ENCODE measurements at regions not wholly inside any gene's neighbourhood (a gene's known extent, or its start where the extent isn't known, plus 50 kb on each side); places are given as distances from the start of the nearest gene placed in this dataset.

DNA sequence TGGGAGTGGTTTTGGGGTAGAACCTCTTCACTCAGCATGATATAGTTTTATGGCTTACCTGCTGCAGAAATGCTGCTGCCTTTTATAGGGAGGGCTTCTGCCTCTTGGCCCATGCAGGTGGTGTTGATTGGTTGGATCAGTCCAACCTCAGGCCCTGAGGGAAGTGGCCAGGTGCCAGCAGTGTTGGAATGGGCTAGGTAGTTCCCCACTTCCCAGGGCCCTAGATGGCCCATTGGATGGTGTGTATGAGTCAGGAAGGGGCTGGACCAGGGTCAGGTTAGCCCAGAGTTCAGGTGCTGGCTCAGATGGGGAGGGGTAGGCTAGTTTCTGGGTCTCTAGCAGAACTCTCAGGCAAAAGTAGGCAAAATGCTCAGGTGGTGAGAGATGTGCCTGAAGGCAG, 455.5 kb downstream of the CCSER2 start:
- Mint-ChIP-seq H3K4me3 (no peak overlapping the region), H3K36me3 (ENCODE audit: low read depth) (no peaks in the 10 kb centered on the region), H3K9me3 (peaks cover 16% of the 10 kb centered on the region), H3K4me1 (no peaks in the 10 kb centered on the region), H3K27ac (no peak overlapping the region), H3K27me3 (ENCODE audit: low read depth) (peaks cover 4% of the 10 kb centered on the region)
- TF ChIP-seq, protein P1, sequence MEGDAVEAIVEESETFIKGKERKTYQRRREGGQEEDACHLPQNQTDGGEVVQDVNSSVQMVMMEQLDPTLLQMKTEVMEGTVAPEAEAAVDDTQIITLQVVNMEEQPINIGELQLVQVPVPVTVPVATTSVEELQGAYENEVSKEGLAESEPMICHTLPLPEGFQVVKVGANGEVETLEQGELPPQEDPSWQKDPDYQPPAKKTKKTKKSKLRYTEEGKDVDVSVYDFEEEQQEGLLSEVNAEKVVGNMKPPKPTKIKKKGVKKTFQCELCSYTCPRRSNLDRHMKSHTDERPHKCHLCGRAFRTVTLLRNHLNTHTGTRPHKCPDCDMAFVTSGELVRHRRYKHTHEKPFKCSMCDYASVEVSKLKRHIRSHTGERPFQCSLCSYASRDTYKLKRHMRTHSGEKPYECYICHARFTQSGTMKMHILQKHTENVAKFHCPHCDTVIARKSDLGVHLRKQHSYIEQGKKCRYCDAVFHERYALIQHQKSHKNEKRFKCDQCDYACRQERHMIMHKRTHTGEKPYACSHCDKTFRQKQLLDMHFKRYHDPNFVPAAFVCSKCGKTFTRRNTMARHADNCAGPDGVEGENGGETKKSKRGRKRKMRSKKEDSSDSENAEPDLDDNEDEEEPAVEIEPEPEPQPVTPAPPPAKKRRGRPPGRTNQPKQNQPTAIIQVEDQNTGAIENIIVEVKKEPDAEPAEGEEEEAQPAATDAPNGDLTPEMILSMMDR (IDR thresholded peaks at IDR 0.05; ENCODE audit: unreplicated experiment in 3 of 3) = no peak

- Mint-ChIP-seq H3K27ac (no peak overlapping the region), H3K4me1 (no peaks in the 10 kb centered on the region)
- TF ChIP-seq, protein P1 (IDR thresholded peaks at IDR 0.05; ENCODE audit: unreplicated experiment in 3 of 3) = no peak
Measured at GRCh38 chr10:84784749-84785148, 456.4 kb downstream of the CCSER2 start.

DNA sequence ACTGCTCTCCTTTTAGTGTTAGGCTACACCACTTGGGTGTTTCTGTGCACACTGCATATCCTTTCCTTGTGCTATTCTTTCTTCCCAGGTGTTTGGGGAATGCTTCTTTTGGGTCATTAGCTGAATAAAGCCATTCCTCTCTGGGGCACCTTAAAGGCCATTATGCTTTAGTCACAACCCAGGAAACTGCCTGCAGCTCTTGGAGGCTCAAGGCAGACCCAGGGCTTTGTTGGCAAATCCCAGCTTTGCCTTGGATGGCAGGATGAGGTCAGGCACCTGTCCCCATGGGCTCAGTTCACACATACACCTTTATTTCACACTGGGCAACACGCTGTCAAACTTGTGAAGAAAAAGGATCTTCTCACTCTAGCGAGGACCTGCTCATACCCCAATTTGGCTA, 460.6 kb downstream of the CCSER2 start:
- Mint-ChIP-seq H3K36me3 (ENCODE audit: low read depth) (no peaks in the 10 kb centered on the region), H3K9me3 (no peaks in the 10 kb centered on the region), H3K27ac (no peak overlapping the region), H3K27me3 (ENCODE audit: low read depth) (peaks cover 8% of the 10 kb centered on the region), H3K4me1 (no peaks in the 10 kb centered on the region), H3K4me3 (no peak overlapping the region)
- TF ChIP-seq, protein P1 (IDR thresholded peaks at IDR 0.05; ENCODE audit: unreplicated experiment in 3 of 3) = no peak

More at GRCh38 chr10:84784749-84785148, 456.4 kb downstream of the CCSER2 start:
- no peaks in the 10 kb centered on the region for H3K36me3 Mint-ChIP-seq (ENCODE audit: low read depth)
- H3K9me3 Mint-ChIP-seq = peaks cover 11% of the 10 kb centered on the region
- H3K4me3 Mint-ChIP-seq = no peak overlapping the region
- peaks cover 4% of the 10 kb centered on the region for H3K27me3 Mint-ChIP-seq (ENCODE audit: low read depth)

DNA sequence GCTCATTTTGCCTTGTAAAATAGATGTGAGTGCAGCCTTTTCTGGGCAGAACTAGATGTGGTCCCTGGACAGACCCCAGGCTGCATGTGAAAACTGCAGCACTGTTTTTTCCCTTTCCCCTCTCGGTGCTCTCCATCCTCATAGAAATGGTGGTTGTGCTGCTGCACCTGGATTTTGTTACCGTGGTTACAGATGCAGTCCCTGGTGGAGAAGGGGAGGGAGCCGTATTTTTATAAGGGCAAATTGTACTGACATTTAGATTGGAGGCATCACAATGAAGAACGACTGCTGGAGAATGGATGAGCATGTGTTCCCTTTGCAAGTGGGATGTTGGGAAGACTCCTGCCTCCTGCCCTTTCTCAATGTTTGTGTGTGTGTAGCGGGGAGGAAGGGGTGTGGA, 469.9 kb downstream of the CCSER2 start:
- no peak overlapping the region for H3K4me3 Mint-ChIP-seq
- H3K9me3 Mint-ChIP-seq = no peaks in the 10 kb centered on the region
- H3K27me3 Mint-ChIP-seq (ENCODE audit: low read depth) = peaks cover 18% of the 10 kb centered on the region
- H3K36me3 Mint-ChIP-seq (ENCODE audit: low read depth) = no peaks in the 10 kb centered on the region
- TF ChIP-seq, protein P1 (IDR thresholded peaks at IDR 0.05; ENCODE audit: unreplicated experiment in 3 of 3) = no peak
- H3K27ac Mint-ChIP-seq = no peak overlapping the region
- no peaks in the 10 kb centered on the region for H3K4me1 Mint-ChIP-seq

DNA sequence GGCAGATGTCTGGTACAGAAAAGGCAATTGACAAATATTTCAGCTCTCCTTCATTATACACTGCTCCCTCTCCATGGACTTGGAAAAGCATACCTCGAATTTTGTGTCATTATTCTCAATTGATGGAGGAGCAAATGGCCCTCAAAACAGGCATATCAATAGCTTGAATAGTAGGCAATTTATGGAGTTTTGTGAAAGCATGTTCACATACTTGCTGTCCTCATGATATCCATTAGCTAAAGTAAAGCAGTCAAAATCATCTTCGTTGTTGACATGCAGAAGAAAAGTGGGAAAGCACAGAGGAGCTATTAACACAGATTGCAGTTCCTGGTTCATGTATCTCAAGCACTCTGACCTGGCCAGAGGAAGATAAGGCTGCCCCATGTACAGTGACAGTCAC, 472.8 kb downstream of the CCSER2 start:
- Mint-ChIP-seq H3K4me3 (no peak overlapping the region), H3K27me3 (ENCODE audit: low read depth) (peaks cover 18% of the 10 kb centered on the region), H3K36me3 (ENCODE audit: low read depth) (no peaks in the 10 kb centered on the region), H3K27ac (no peak overlapping the region), H3K4me1 (no peaks in the 10 kb centered on the region), H3K9me3 (peaks cover under 1% of the 10 kb centered on the region)
- TF ChIP-seq, protein P1 (IDR thresholded peaks at IDR 0.05; ENCODE audit: unreplicated experiment in 3 of 3) = no peak

- Mint-ChIP-seq H3K4me3 (no peak overlapping the region), H3K9me3 (peaks cover 3% of the 10 kb centered on the region), H3K36me3 (ENCODE audit: low read depth) (no peaks in the 10 kb centered on the region), H3K27ac (no peak overlapping the region), H3K4me1 (no peaks in the 10 kb centered on the region), H3K27me3 (ENCODE audit: low read depth) (peaks cover 17% of the 10 kb centered on the region)
- TF ChIP-seq, protein P1 (IDR thresholded peaks at IDR 0.05; ENCODE audit: unreplicated experiment in 3 of 3) = no peak
Measured at GRCh38 chr10:84801916-84802315, 473.5 kb downstream of the CCSER2 start.
